ENCODE measurements at regions not wholly inside any gene's neighbourhood (a gene's known extent, or its start where the extent isn't known, plus 50 kb on each side); places are given as distances from the start of the nearest gene placed in this dataset.
"Not testable (repeated sequence)": the region's sequence is repeated elsewhere in the genome, so short reads cannot be mapped to it uniquely, and the experiment has no call there.

- not testable (repeated sequence) for H3K36me3 Mint-ChIP-seq (ENCODE audit: low read depth); H3K4me1 Mint-ChIP-seq (ENCODE audit: low read depth); H3K9me3 Mint-ChIP-seq; H3K27ac Mint-ChIP-seq; H3K27me3 Mint-ChIP-seq (ENCODE audit: low read depth); H3K4me3 Mint-ChIP-seq
Observed at GRCh38 chr9:34767087-34767486, 57.2 kb upstream of the CCL21 start.

DNA sequence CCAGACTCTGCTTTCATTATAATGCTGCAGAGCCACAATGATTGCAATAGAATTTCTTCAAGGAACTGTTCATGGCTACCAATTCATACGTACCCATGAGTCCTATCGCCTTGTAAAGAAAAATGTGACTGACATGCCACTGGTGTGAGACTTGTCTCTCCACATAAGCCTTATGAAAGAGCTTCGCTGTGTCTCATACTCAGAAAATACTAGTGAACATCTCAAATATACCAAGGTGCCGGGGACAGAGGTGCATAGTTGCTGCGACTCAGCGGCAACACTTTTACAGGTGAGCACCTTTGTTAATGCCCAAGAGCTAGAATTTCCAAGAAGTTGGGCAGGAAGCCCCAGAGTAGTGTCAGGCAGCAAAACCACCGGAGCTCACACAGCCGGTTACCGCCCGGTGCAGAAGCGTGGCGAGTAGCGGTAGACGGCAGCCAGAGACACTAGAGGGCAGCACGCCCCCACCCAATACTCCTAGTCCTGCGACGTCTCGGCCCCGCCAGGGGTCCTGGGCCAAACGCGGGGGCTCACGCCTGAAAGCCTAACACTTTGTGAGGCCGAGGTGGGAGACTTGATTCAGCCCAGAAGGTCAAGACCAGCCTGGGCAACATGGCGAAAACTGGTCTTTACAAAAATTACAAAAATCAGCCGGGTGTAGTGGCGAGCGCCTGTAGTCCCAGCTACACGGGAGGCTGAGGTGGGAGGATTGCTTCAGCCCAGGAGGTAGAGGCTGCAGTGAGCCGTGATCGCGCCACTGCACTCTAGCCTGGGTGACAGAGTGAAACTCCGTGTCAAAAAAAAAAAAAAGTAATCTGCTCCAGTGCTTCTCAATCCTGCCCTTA is 50.5 kb upstream of the CCL21 start:
- not testable (repeated sequence) for H3K4me3 Mint-ChIP-seq; H3K9me3 Mint-ChIP-seq; H3K4me1 Mint-ChIP-seq (ENCODE audit: low read depth); H3K27ac Mint-ChIP-seq; H3K36me3 Mint-ChIP-seq (ENCODE audit: low read depth)
- H3K27me3 Mint-ChIP-seq (ENCODE audit: low read depth) = peaks cover 35% of the 10 kb centered on the region
